Keratinocyte (primary cell): ENCODE measurements at regions not wholly inside any gene's neighbourhood (a gene's known extent, or its start where the extent isn't known, plus 50 kb on each side); places are given as distances from the start of the nearest gene placed in this dataset.

Experiments
- DNase-seq: peaks from one replicate; pipeline ENCODE4 v3.0.0-alpha.2; 2011; ENCODE audit warnings: low read depth, missing footprints, low spot score
- FAIRE-seq: peaks from 2 replicates; lab custom pipeline; 2011; peaks lifted over from hg19 to GRCh38; lab: Jason Lieb, UNC
- H2AFZ ChIP-seq: 2 replicates; pipeline ENCODE4 v1.6.0; 2012; ENCODE audit warnings: low read length, control low read depth, inconsistent platforms; ENCODE audit not compliant: control insufficient read depth
- H3K27ac ChIP-seq: 2 replicates; pipeline ENCODE4 v1.5.1; 2011; ENCODE audit warnings: low read length; ENCODE audit not compliant: control insufficient read depth, insufficient read depth
- H3K27me3 ChIP-seq: 3 replicates; pipeline ENCODE4 v1.6.0; 2011; ENCODE audit warnings: low read length; ENCODE audit not compliant: control insufficient read depth, insufficient read depth; ENCODE audit errors: extremely low read depth
- H3K36me3 ChIP-seq, 2 experiments: 2 replicates in 1 of 2; 3 replicates in 1 of 2; pipeline ENCODE4 v1.5.1; 2011; ENCODE audit warnings: low read length in 2 of 2, mild to moderate bottlenecking in 1 of 2; ENCODE audit not compliant: control insufficient read depth in 2 of 2, insufficient read depth in 2 of 2; ENCODE audit errors: extremely low read depth in 1 of 2
- H3K4me1 ChIP-seq: 3 replicates; pipeline ENCODE4 v1.5.1; 2011; ENCODE audit warnings: low read length; ENCODE audit not compliant: control insufficient read depth, insufficient read depth; ENCODE audit errors: extremely low read depth
- H3K4me2 ChIP-seq: 3 replicates; pipeline ENCODE4 v1.6.0; 2011; ENCODE audit warnings: low read depth, low read length; ENCODE audit not compliant: control insufficient read depth, insufficient read depth; ENCODE audit errors: extremely low read depth
- H3K4me3 ChIP-seq, 3 experiments: fragments of 200-600 bp in 1 of 3; sonication (generic) in 1 of 3; 2 replicates in 2 of 3; 3 replicates in 1 of 3; pipeline ENCODE4 v1.5.1; 2011 to 2016; ENCODE audit warnings: low read length in 3 of 3, mild to moderate bottlenecking in 3 of 3, control low read depth in 2 of 3, inconsistent platforms in 1 of 3, low read depth in 1 of 3, mixed read lengths in 1 of 3, mixed run types in 1 of 3, moderate library complexity in 1 of 3; ENCODE audit not compliant: control insufficient read depth in 2 of 3, insufficient read depth in 2 of 3; ENCODE audit errors: extremely low read depth in 1 of 3
- H3K79me2 ChIP-seq: 2 replicates; pipeline ENCODE4 v1.6.0; 2012; ENCODE audit warnings: low read length; ENCODE audit not compliant: control insufficient read depth, insufficient read depth
- H3K9ac ChIP-seq: 3 replicates; pipeline ENCODE4 v1.6.0; 2011; ENCODE audit warnings: low read length; ENCODE audit not compliant: control insufficient read depth, insufficient read depth; ENCODE audit errors: extremely low read depth
- H3K9me1 ChIP-seq: 3 replicates; pipeline ENCODE4 v1.6.0; 2011; ENCODE audit warnings: low read length; ENCODE audit not compliant: control insufficient read depth, insufficient read depth; ENCODE audit errors: extremely low read depth
- H3K9me3 ChIP-seq: 2 replicates; pipeline ENCODE4 v1.5.1; 2012; ENCODE audit warnings: low read depth, low read length; ENCODE audit not compliant: control insufficient read depth
- H4K20me1 ChIP-seq: 3 replicates; pipeline ENCODE4 v1.6.0; 2011; ENCODE audit warnings: low read length; ENCODE audit not compliant: control insufficient read depth, insufficient read depth; ENCODE audit errors: extremely low read depth
- EZH2 ChIP-seq: IDR thresholded peaks from one replicate; pipeline ENCODE4 v1.6.1; 2012; ENCODE audit warnings: inconsistent platforms, mild to moderate bottlenecking, low read length, moderate library complexity
- dilution Hi-C: fragments of 300-500 bp; cut with MboI; formaldehyde crosslinking; loops from one replicate; pipeline ENCODE4 v1.7.0; 2020; ENCODE audit warnings: low sequenced_read_pairs; ENCODE audit not compliant: extremely low pct_ligation_motif_present
- TF ChIP-seq, protein P1 (sequence below), 3 experiments: IDR thresholded peaks in 1 of 3; conservative IDR thresholded peaks in 1 of 3; optimal IDR thresholded peaks in 1 of 3; 2 replicates in 2 of 3; 3 replicates in 1 of 3; pipeline versions ENCODE3 to v1.5.1; 2011; ENCODE audit warnings: low read length in 3 of 3, mild to moderate bottlenecking in 3 of 3, moderate library complexity in 2 of 3, control low read depth in 1 of 3, inconsistent platforms in 1 of 3; ENCODE audit not compliant: insufficient read depth in 2 of 3; ENCODE audit errors: extremely low read depth in 1 of 3

DNA sequence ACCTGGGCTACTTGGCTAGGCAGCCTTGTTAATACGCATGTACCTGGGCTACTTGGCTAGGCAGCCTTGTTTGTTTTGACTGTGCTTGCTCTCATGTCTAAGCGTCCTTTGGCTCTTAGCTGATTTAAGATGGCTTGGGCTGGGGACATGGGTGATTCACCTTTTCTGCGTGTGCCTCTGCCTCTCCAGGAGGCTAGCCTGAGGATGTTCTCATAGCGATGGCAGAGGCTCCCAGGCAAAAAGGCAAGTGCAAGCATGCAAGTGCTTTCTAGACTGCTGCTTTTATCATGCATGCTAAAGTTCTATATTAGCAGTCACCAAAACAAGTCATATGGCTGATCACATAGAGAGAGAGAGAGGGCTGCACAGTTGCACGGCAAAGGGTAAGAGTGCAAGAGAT lies 300.5 kb downstream of the IRX1 start:
- H4K20me1 ChIP-seq = no peaks in the 10 kb centered on the region
- FAIRE-seq = no peak
- H3K4me2 ChIP-seq = no peak overlapping the region
- H3K27ac ChIP-seq = no peak overlapping the region
- no peaks in the 10 kb centered on the region for H3K9me3 ChIP-seq
- no peak overlapping the region for H3K9ac ChIP-seq
- no peak overlapping the region for H3K4me3 ChIP-seq
- dilution Hi-C loops = no loop called here
- no peaks in the 10 kb centered on the region for H3K79me2 ChIP-seq
- H3K9me1 ChIP-seq = no peaks in the 10 kb centered on the region
- no peaks in the 10 kb centered on the region for H3K27me3 ChIP-seq
- TF ChIP-seq, protein P1, sequence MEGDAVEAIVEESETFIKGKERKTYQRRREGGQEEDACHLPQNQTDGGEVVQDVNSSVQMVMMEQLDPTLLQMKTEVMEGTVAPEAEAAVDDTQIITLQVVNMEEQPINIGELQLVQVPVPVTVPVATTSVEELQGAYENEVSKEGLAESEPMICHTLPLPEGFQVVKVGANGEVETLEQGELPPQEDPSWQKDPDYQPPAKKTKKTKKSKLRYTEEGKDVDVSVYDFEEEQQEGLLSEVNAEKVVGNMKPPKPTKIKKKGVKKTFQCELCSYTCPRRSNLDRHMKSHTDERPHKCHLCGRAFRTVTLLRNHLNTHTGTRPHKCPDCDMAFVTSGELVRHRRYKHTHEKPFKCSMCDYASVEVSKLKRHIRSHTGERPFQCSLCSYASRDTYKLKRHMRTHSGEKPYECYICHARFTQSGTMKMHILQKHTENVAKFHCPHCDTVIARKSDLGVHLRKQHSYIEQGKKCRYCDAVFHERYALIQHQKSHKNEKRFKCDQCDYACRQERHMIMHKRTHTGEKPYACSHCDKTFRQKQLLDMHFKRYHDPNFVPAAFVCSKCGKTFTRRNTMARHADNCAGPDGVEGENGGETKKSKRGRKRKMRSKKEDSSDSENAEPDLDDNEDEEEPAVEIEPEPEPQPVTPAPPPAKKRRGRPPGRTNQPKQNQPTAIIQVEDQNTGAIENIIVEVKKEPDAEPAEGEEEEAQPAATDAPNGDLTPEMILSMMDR (optimal IDR thresholded peaks at IDR 0.05 in 1 of 3, IDR thresholded peaks at IDR 0.05 in 1 of 3, conservative IDR thresholded peaks at IDR 0.05 in 1 of 3; ENCODE audit: extremely low read depth in 1 of 3, insufficient read depth in 2 of 3, low read length in 3 of 3) = no peak
- no peak for TF ChIP-seq EZH2
- no peak overlapping the region for H2AFZ ChIP-seq
- no peaks in the 10 kb centered on the region for H3K4me1 ChIP-seq
- no peaks in the 10 kb centered on the region for H3K36me3 ChIP-seq
- no peak for DNase-seq

DNA sequence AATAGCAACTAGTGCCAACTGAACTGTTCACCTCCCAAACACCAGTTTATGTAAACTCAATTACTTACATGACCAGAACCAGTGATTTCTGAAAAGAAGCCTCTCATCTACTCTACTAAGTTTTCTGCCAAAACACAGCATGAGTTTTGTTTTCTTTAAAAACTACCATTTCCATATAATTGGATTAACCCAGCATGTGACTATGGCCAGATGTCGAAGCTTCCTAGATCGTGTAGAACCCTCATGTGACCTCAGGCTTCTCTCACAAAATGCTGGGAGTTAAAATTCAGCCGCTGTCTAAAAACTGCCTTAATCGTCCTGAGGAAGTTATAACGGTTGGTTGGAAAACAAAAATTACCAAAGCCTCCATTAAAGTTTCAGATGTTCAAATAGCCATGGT lies 303.5 kb downstream of the IRX1 start:
- dilution Hi-C loops = no loop called here
- Histone ChIP-seq H3K9ac (no peak overlapping the region), H3K27me3 (no peaks in the 10 kb centered on the region), H3K4me2 (no peak overlapping the region), H3K9me3 (no peaks in the 10 kb centered on the region), H3K36me3 (no peaks in the 10 kb centered on the region), H3K9me1 (no peaks in the 10 kb centered on the region), H3K79me2 (no peaks in the 10 kb centered on the region), H2AFZ (no peak overlapping the region), H3K4me3 (no peak overlapping the region), H4K20me1 (no peaks in the 10 kb centered on the region), H3K4me1 (no peaks in the 10 kb centered on the region), H3K27ac (no peak overlapping the region)
- FAIRE-seq (no peak), DNase-seq (no peak)
- TF ChIP-seq EZH2 = no peak
- TF ChIP-seq, protein P1 (optimal IDR thresholded peaks at IDR 0.05 in 1 of 3, IDR thresholded peaks at IDR 0.05 in 1 of 3, conservative IDR thresholded peaks at IDR 0.05 in 1 of 3; ENCODE audit: extremely low read depth in 1 of 3, insufficient read depth in 2 of 3, low read length in 3 of 3) = no peak
